ENCODE measurements at regions not wholly inside any gene's neighbourhood (a gene's known extent, or its start where the extent isn't known, plus 50 kb on each side); places are given as distances from the start of the nearest gene placed in this dataset.

DNA sequence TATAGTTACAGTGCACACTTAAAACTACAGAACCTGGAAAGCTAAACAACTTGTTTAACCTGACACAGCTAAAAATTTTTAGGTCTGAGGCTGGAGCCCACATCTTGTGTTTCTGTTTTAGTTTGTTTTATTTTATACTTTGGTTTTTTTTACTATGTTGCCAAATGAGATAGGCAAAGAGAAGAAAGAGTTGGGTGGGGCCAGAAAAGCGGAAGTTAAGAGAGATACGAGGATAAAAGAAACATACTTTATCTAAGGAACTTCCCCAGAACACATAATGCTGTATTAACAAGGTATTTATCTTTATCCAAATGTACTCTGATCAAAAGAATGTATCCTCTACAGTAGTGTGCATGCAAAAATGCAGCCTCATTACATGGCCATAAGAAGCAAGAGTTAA, 1145.7 kb downstream of the EPHA3 start:
- no peak for DNase-seq

DNA sequence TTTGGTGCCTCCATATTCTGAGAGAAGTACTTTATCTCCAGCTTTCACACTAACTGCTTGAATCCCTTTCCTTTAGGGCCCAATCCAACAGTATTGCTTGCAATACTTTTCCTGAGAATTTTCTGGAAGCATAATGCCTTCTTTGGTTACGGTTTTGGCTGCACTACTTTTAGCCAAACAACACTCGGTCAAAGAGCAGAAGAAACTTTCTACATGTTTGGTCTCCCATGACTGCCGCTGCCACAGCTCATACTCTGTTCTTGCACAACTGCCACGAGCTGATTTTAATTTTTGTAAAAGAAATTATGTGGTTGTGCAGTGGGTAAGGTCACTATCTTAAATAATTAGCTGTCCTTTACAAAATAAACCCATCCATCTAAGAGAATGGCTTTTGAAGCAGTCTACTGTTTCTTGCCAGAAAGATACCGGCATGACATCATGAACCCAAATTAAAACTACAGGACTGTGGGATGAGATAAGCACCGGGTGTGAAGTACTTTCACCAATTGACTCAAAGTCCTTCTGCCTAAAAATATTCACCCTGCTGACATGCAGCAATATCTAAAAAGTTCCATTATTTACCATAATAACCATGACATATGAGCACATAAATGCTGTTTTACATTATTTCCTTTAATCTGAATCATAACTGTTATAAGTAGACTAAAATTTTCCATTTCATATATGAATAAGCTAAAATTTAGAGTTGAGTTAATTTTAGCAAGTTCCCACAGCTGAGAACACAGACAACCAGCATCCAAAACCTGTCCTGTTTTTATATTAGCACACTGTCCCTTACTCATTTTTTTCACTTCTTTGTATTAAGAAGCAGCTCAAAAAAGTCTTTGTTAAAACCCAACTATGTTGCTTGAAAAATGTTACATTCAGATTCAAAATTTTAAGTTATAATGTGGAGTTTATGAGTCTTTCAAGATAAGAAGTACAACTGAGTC, 1154.3 kb downstream of the EPHA3 start:
- no peak for DNase-seq
